H4 (cell line): ENCODE measurements at regions not wholly inside any gene's neighbourhood (a gene's known extent, or its start where the extent isn't known, plus 50 kb on each side); places are given as distances from the start of the nearest gene placed in this dataset.
"Not testable (repeated sequence)": the region's sequence is repeated elsewhere in the genome, so short reads cannot be mapped to it uniquely, and the experiment has no call there.

Experiments
- DNase-seq: peaks from one replicate; pipeline ENCODE4 v3.0.0-alpha.2; 2015; ENCODE audit warnings: low spot score

DNA sequence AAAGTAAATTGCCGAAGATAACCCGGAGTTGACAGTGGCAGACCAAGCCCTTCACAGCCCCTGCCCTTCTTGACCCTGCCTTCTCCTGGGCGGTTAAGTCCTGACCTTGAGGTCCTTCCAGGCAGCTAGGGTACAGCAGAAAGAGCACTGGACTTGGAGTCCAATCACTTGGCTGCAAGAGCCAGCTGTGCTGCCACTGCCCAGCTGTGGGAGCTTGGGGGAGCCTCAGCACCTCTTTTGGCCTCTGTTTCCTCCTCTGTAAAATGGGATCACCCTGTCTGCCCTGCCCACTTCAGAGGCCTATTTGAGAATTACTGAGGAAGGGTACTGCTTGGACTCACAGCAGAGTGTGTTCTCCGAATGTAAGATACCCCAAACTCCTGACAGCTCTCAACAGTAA, 66.2 kb upstream of the SMAD6 start:
- no peak for DNase-seq

DNA sequence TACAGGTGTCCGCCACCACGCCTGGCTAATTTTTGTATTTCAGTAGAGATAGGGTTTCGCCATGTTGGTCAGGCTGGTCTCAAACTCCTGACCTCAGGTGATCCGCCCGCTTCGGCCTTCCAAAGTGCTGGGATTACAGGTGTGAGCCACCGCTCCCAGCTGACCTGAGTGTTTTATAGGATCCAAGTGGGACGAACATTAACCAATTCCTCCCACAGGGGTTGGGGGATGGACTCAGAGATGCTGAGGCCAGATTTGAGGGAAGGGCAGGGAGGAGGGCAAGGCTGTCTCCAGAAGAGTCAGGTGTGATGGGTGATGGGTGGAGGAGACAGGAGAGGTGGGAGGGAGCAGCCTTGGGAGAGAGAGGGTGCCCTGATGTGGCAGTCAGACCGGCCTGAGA, 65.0 kb upstream of the SMAD6 start:
- DNase-seq = not testable (repeated sequence)

DNA sequence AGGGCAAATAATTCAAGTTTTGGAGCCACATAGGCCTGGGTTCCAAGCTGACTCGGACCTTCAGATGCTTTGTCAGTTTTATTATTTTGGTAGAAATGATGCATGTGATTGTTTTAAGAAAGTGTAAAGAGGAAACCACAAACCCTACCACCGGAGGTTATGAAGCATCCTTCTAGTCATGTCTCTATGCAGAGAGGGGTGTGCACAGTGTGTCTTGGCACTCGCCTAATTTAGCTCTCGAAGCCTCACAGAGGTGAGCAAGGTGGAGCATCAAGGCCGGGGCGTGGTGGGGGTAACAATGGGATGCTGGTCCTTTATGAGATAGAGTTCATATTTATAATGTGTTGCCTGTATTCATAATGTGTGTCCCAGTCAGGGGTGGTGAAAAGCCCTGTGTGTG, 63.7 kb upstream of the SMAD6 start:
- DNase-seq = no peak

DNA sequence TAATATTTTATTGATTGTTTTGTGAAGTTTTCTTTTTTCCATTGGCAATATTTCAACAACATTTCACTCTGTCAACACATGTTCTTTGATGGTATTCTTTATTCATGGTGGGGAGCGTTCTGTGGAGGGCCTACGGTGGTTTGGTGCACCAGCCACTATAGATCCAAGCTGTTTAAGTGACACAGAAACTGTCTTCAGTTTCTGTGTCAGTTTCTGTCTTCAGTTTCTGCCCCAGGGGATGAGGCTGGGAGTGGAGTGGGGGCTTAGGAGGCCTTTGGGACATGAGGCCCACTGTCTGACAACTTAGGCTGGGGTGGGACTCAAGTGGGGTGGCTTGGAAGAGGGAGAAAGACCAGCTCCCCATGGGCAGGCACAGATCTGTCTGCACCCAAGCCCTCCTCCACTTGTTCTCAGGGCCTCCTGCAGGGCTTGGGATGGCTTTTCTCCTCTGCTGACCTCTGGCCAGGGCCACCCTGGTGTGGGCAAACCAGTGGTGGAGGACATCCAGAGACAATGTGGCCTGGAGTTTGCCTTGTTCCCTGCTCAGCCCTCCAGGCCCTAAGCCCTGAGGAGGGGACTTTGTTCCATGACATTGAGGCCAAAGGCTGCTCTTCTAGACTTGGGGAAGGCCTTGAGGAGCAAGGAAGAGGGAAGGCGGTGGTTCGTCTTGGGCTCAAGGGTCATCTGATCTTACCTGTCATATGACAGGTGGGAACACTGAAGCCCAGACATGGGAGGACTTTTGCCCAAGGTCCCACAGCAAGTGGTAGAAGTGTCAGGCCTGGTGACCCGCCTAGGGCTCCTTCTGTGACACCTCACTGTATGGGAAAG, 60.3 kb upstream of the SMAD6 start:
- no peak for DNase-seq

DNA sequence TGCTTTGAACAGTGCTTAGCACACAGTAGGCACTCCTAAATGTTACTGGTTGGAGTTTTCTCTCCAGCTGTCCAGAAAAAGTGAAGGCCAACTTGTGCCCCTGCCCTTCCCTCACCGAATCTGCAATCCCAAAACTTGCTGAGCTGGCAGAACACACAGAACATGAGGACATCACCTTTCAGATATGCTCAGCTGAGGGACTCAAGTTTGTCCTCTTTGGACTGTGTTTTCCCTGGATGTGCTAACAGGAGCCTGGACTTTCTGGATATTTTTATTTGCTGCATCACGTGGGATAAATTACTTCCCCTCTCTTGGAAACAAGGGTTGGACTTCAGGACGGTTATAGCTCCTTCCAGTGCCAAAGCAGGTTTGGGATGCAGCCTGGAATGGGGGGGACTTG, 59.5 kb upstream of the SMAD6 start:
- no peak for DNase-seq

DNA sequence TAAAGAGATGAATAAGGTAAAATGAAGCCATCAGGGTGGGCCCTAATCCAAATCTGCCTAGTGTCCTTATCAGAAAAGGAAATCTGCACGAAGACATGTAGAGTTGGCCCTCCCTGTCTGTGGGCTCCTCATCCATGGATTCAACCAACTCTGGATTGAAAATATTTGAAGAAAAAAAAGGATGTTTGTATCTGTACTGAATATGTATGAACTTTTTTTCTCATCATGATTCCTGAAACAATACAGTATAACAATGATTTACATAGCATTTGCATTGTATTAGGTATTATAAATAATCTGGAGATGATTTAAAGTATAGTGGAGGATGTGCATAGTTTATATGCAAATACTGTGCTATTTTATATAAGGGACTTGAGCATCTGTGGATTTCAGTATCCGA, 59.0 kb upstream of the SMAD6 start:
- DNase-seq = no peak

DNA sequence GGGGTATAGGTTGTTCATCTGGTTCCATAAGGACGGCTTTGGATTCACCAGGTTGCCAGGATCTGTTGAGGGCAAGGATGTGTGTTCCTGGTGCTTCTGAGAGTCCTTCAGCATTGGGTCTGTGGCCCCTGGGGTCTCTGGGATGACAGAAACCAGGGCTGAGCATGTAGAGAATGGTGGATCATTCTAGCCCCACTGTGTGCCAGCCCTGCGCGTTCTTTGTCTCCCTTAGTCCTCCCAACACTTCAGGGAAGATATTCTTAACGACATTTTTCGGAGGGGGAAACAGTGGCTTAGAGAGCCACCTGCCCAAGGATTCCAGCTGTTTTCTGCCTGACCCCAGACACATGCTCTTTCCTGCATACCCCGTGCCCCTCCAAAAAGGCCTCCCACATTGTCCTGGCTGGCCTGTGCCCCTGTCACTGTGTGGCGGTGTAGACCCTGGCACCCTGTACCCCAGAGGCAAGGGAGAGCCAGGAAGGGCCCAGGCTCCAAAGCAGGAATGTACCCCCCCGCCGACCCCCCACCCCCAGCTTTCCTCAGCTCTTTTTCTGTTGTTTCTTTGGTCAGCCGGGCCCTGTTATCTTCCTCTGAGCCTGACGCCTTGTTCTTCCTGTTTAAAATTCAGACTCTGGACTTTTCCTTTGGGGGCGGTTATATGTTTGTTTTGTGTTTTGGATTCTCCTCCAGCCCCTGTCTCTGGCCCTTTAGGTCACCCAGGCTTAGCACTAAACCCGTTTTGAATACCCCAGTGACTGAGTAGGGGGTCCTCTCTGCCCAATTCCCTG, 57.8 kb upstream of the SMAD6 start:
- no peak for DNase-seq

DNA sequence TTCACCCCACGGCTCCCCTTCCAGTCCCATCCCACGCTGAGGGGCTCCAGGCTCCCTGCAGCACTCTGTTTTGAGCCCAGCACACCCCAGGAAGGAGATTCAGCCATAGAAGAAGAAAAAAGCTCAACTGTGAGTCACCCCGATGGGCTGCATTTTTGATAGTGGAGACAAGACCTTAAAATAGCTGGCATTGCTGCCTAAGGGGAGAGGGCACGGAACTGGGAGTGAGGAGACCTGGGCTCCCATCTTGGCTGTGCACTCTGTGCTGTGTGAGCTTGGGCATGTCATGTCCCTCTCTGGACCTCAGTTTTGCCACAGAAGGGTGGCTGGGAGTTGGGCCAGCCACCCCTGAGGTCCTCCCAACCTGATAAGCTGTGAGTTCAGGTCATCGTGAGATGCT, 57.2 kb upstream of the SMAD6 start:
- DNase-seq = no peak

DNA sequence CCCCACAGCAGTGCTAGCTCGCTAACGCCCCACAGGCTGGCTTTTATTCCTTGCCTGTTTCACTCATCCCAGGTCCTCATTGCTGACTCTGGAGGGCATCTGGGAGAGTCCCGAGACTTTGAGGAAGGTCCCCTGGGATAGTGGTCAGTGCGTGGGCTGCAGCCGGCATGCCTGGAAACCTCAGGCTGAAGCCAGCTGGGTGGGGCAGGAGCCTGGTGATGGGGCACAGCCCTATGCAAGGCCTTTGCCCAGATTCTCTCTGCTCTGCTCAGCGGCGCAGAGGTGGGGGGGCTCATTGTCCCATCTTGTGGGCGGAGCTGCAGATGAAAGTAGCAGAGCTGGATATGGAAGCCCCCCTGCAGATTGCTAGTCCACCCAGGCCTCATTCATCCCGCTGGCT, 55.7 kb upstream of the SMAD6 start:
- peak; percentile 21 for DNase-seq

DNA sequence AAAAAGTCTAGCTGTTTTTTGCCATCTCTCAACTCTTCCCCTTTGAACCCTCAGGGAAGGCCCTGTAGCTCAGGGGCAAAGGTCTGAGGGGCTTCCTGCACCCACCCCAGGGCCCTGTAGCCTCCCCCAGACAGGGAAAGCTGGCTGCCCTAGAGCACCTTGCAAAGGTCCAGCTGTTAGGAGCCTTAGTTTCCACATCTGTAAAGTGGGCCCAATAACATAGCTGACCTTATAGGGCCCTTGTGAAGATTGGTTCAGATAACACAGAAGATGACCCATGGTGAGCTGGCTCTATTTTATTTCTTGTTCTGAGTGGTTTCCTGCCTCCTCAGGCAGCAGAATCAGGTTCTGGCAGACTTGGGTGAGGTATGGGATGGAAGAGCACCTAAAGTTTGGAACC, 55.2 kb upstream of the SMAD6 start:
- DNase-seq = no peak

DNA sequence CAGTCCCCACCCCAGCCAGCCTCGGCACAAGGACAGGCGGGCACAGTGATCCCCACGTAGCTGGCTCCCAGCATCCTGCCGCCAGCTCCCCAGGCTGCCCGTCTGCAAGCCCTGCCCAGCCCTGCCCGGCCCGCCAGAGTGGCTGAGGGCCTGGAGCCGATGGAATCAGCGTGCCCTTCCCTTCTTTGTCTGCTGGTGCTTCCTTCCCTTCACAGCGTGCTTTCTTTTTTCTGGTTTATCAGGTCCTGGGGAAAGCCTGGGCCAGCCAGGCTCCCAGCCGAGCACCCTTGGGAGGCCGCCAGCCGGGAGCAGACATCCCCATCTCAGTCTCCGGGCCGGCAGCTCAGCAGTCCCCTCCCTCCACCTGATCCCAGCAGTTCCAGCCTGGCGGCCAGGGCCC, 54.7 kb upstream of the SMAD6 start:
- no peak for DNase-seq

DNA sequence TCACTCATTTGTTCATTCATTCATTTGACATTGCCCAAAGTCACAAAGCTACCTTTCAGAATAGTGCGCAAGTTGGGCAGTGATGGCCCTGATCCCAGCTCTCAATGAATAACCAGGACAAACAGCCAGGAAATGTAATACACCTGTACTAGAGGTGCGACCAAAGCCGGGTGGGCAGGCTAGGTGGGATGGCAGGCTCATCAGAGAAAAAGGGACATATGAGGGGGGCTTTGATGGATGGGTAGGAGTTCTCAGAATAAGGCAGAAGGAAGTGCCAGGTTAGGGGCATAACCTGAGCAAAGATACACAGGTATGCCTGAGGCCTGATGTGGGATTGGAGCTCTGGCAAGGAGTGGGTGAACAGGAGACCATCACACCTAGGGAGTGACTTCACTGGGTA, 53.4 kb upstream of the SMAD6 start:
- no peak for DNase-seq

DNA sequence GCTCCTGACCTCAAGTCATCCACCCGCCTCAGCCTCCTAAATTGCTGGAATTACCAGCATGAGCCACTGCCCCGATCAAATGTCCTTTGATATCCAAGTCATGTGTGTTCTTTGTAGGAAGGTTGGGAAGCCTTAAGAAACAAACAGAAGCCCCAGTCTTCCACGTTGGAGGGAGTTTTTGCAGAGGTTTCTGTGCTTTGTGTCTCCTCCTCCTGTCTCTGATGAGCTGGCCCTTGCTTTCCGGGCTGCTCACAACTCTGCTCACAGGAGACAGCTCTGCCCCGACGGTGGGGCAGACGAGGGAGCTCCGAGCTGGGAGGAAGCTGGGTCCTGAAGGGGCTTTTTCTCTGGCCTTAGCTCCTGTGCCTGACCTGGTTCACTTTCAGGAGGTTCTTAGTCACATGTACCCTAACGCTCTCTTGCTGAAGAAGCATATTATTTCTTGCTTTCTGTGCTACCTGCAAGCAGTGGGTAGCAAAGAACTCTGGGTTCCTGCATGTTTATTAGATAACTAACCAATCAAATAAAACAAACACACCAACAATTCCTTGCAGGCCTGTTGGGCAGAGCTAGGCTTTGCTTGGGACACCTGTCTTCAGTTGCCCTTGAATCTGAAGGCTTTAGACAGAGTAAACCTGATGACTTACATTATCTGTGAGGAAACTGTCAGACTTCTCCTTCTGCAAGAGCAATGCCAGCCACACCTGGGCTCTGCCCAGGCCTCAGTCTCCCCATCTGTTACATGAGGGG, 52.6 kb upstream of the SMAD6 start:
- no peak for DNase-seq

DNA sequence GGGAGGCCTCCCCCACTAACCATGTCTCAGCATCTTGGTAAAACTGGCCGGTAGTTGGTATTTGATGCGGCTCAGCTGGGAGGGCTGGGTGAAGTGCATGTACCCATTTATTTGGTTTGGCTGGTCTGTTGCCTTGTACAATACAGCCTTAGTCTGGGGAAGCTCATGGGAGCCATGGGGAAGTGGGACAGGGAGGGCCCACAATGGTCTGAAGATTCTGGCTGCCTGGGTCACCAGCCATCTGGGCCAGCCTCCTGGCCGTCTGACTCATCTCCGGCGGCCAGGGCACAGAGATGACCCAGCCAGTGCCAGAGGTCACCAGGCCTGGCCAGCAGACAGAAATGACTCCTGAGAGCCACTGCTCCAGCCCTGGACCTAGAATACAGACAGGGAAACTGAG, 51.6 kb upstream of the SMAD6 start:
- DNase-seq = no peak

DNA sequence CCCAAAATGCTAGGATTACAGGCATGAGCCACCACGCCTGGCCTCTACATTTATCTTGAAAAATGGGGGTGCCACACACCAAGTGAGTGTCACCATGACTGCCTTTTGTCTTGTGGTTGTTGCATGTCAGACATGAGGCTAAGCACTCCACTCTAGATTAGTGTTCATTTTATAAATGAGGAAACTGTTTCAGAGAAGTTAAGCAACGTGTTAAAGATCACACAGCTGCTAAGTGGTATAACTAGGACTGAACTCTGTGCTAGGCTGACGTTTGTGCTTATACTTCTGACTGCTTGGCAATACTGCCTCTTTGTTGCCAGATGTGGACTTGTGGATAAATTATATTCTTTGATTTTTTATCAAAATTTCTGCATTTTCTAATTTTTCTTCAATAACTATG, 50.8 kb upstream of the SMAD6 start:
- DNase-seq = no peak

DNA sequence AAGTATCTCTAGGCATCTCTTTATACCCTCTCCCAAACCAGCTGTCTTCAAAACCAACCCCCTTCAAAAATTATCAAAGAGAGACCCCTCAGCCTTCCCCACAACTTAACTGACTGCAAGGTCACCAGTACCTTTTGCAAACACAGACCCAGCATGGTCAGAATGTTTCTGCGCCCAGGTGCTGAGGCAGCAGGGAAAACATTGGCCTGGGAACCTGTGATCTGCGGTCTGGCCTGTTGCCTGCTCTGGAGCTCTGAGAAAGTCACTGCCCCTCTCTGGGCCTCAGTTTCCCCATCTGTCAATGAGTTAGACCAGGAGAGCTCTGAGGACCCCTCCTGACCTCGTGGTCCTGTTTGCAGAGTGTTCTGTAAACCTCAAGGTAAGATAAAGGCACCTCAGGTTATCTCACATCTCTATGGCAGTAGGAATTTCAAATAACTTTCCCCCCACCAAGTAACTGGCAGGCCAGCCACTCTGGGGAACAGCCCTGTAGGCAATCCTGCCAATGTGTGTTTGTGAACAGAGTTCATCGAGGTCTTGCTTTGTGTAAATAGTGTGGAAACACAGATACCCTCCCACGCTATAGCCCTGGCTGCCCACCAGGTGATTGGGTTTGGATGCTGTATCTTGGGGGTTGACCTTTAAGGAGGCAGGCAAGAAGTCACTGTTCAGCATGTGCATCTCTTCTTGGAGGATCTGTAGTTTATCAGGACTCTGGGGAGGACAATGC, 50.0 kb upstream of the SMAD6 start:
- DNase-seq = no peak
